AG04450 (cell line): ENCODE measurements at regions not wholly inside any gene's neighbourhood (a gene's known extent, or its start where the extent isn't known, plus 50 kb on each side); places are given as distances from the start of the nearest gene placed in this dataset.

Source experiments
- CTCF ChIA-PET: fragments of 300-600, 350-600 bp; formaldehyde crosslinking; extraction: SDS; loops from one replicate; lab custom pipeline; 2022; ENCODE audit warnings: antibody characterized with exemption, inconsistent platforms; lab: Charles Lee
- POLR2A ChIA-PET: fragments of 350-600 bp; formaldehyde crosslinking; extraction: SDS; loops from one replicate; lab custom pipeline; 2021; ENCODE audit warnings: antibody characterized with exemption, inconsistent platforms; lab: Yijun Ruan, JAX
- DNase-seq: peaks from one replicate; pipeline ENCODE4 v3.0.0-alpha.2; 2011; ENCODE audit warnings: low read depth, low spot score
- H3K27ac ChIP-seq: one replicate; pipeline ENCODE4 v1.5.1; 2012; ENCODE audit warnings: low read depth, low read length, control low read depth
- H3K27me3 ChIP-seq: one replicate; pipeline ENCODE4 v1.6.0; 2012; ENCODE audit warnings: low read length; ENCODE audit not compliant: control insufficient read depth, insufficient read depth
- H3K4me3 ChIP-seq: 2 replicates; pipeline ENCODE4 v1.5.1; 2011; ENCODE audit warnings: mild to moderate bottlenecking, low read depth, low read length, control low read depth
- H3K9me3 ChIP-seq: 2 replicates; pipeline ENCODE4 v1.5.1; 2012; ENCODE audit warnings: low read length; ENCODE audit not compliant: control insufficient read depth, insufficient read depth
- TF ChIP-seq, protein P1 (sequence below): IDR thresholded peaks from 2 replicates; pipeline ENCODE4 v1.5.1; 2011; ENCODE audit warnings: low read depth, low read length, control low read depth, inconsistent platforms

GRCh38 chr7:142598297-142598696 lies 151.0 kb upstream of the PRSS1 start:
- no peak overlapping the region for H3K27ac ChIP-seq
- ChIA-PET CTCF (interaction anchor here (3.0 kb wide), 1 partner anchor 10 kb away, joined by 22 read pairs; no protein-coding TSS in a partner anchor), POLR2A (no interaction called here)
- no peak for DNase-seq
- no peak overlapping the region for H3K4me3 ChIP-seq
- H3K27me3 ChIP-seq: peaks cover 2% of the 10 kb centered on the region
- TF ChIP-seq, protein P1, sequence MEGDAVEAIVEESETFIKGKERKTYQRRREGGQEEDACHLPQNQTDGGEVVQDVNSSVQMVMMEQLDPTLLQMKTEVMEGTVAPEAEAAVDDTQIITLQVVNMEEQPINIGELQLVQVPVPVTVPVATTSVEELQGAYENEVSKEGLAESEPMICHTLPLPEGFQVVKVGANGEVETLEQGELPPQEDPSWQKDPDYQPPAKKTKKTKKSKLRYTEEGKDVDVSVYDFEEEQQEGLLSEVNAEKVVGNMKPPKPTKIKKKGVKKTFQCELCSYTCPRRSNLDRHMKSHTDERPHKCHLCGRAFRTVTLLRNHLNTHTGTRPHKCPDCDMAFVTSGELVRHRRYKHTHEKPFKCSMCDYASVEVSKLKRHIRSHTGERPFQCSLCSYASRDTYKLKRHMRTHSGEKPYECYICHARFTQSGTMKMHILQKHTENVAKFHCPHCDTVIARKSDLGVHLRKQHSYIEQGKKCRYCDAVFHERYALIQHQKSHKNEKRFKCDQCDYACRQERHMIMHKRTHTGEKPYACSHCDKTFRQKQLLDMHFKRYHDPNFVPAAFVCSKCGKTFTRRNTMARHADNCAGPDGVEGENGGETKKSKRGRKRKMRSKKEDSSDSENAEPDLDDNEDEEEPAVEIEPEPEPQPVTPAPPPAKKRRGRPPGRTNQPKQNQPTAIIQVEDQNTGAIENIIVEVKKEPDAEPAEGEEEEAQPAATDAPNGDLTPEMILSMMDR: no peak
- H3K9me3 ChIP-seq: no peaks in the 10 kb centered on the region

DNA sequence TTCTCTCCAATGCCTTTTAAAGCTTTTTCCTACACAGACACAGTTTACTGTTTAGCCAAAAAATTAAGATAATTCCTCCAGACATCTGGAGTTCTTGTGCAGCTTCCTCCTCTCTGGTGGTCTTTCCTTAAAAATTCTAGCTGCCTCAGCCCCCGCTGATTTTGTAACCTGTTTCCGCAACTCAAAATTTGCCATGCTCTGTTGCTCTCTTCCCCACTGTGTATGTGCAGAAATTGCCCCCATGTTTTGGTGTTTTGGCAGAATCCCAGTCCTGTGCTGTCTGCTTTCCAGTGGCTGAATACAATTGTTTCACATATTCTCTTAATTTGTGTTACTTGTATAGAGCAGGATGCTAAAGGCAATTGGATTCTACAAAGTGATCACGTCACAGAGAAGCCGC lies 151.7 kb upstream of the PRSS1 start:
- CTCF ChIA-PET: interaction anchor here (3.0 kb wide), 1 partner anchor 10 kb away, joined by 22 read pairs; no protein-coding TSS in a partner anchor
- POLR2A ChIA-PET: no interaction called here
- no peaks in the 10 kb centered on the region for H3K9me3 ChIP-seq

GRCh38 chr7:142595816-142596516 lies 153.3 kb upstream of the PRSS1 start:
- CTCF ChIA-PET: interaction anchor here (1.2 to 3.0 kb wide), 4 partner anchors 8 to 61 kb away, joined by 4 to 24 read pairs (median 14); no protein-coding TSS in a partner anchor
- POLR2A ChIA-PET: no interaction called here
- Histone ChIP-seq H3K27me3 (peaks cover 2% of the 10 kb centered on the region), H3K4me3 (no peak overlapping the region), H3K9me3 (no peaks in the 10 kb centered on the region), H3K27ac (no peak overlapping the region)
- TF ChIP-seq, protein P1: no peak
- DNase-seq: no peak

More for the DNA sequence above, 151.7 kb upstream of the PRSS1 start:
- no peak overlapping the region for H3K27ac ChIP-seq
- H3K4me3 ChIP-seq: no peak overlapping the region
- TF ChIP-seq, protein P1: no peak
- no peak for DNase-seq
- H3K27me3 ChIP-seq: peaks cover 2% of the 10 kb centered on the region

- H3K4me3 ChIP-seq: no peak overlapping the region
- H3K27me3 ChIP-seq: peaks cover 2% of the 10 kb centered on the region
- no peak for DNase-seq
- ChIA-PET POLR2A (no interaction called here), CTCF (interaction anchor here (1.8 to 2.1 kb wide), 2 partner anchors 10 to 15 kb away, joined by 5 to 24 read pairs; no protein-coding TSS in a partner anchor)
- H3K9me3 ChIP-seq: no peaks in the 10 kb centered on the region
- no peak overlapping the region for H3K27ac ChIP-seq
- TF ChIP-seq, protein P1: no peak
Measured at GRCh38 chr7:142594078-142594477, 155.2 kb upstream of the PRSS1 start.

DNA sequence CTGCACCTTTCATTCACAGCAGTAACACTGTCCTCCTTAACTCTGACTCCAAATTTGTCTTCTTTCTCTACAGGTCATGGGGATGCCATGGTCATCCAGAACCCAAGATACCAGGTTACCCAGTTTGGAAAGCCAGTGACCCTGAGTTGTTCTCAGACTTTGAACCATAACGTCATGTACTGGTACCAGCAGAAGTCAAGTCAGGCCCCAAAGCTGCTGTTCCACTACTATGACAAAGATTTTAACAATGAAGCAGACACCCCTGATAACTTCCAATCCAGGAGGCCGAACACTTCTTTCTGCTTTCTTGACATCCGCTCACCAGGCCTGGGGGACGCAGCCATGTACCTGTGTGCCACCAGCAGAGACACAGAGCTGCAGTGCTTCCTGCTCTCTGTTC lies 156.2 kb upstream of the PRSS1 start:
- Histone ChIP-seq H3K9me3 (no peaks in the 10 kb centered on the region), H3K4me3 (no peak overlapping the region), H3K27ac (no peak overlapping the region), H3K27me3 (peaks cover 2% of the 10 kb centered on the region)
- CTCF ChIA-PET: interaction anchor here (1.2 kb wide), 1 partner anchor 11 kb away, joined by 5 read pairs; no protein-coding TSS in a partner anchor
- POLR2A ChIA-PET: no interaction called here
- TF ChIP-seq, protein P1: no peak
- DNase-seq: no peak
